Fibroblast of villous mesenchyme (primary cell): ENCODE measurements at regions not wholly inside any gene's neighbourhood (a gene's known extent, or its start where the extent isn't known, plus 50 kb on each side); places are given as distances from the start of the nearest gene placed in this dataset.

Source experiments
- DNase-seq: peaks from one replicate; pipeline ENCODE4 v3.0.0-alpha.2; 2010; ENCODE audit warnings: low read depth
- H3K4me3 ChIP-seq: 2 replicates; pipeline ENCODE4 v1.5.1; 2011; ENCODE audit warnings: low read depth, mild to moderate bottlenecking, low read length
- CTCF ChIP-seq: IDR thresholded peaks from 2 replicates; pipeline ENCODE4 v1.5.1; 2012; ENCODE audit warnings: low read depth, mild to moderate bottlenecking, low read length; ENCODE audit not compliant: insufficient read depth

DNA sequence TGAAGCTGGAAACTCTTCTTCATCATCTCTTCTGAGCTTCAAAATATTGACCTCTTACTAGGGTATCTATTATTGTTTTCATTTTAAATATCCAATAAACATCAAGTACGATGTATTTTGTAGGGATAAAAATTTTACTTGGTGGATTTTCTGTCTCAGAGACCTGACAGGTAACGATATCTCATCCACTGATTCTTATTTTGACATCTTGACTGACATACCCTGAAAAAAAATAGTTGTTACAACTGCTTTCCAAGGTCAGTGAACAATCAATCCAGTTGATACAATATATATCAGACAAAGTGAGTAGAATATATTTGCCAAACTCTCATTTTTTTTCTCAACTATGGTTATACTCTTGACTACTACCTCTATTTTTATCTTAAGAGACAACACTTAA, 963.7 kb upstream of the CDH2 start:
- no peak for TF ChIP-seq CTCF
- DNase-seq: no peak
- no peak overlapping the region for H3K4me3 ChIP-seq

DNA sequence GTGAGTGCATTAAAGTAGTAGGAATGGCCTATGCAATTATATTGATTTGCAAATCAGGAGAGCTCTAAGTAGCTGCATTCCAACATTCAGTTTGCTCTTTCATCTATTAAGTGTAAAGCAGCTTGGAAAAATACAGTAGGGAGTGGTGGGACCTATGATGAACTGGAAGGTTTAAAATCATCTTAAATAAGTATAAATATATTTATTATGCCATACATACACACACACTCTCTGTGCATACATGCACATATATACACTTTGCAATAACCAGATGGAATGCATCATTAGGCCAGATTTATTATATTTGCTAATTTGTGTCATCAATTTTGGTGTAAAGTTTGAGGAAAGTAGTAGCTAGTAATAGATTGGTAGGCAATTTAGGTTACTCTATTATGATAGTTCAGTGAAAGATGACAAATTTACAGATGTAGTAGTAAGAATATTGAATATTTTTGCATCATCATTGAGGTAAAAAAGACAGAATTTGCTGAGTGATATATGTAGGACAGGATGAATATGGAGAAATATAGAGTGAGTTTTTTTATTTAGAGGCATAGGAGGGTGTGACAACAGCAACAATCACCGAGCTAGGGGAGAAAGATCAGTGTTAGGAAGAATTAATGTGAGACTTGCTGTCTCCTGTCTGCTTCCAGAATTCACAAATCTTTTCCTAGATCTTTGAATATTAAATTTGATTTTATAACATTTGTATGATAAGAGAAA, 961.0 kb upstream of the CDH2 start:
- H3K4me3 ChIP-seq: no peak overlapping the region
- TF ChIP-seq CTCF: no peak
- no peak for DNase-seq

- peak; percentile 15 for DNase-seq
- no peak overlapping the region for H3K4me3 ChIP-seq
- no peak for TF ChIP-seq CTCF
Measured at GRCh38 chr18:29123706-29124530, 947.0 kb upstream of the CDH2 start.

DNA sequence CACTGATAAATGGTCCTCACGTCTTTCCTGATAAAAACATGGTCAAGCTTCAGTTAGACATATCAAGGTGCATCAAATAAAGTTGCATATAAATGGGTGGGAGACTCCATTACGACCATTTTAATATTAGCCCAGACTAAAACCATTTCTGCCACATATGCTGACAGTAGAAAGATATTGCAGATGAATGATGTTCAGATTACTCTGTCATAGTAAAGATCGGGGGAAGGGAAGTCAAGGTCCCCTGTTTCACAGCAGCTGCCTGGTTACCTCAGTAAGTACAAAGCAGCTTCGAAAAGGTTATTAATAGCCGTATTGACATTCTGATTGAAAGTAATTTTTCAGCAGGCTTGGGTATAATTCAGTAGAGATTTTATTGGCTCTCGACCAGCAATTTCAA, 927.7 kb upstream of the CDH2 start:
- TF ChIP-seq CTCF: no peak
- H3K4me3 ChIP-seq: no peak overlapping the region
- DNase-seq: no peak

GRCh38 chr18:29104227-29104626, 927.3 kb upstream of the CDH2 start:
- no peak for DNase-seq
- TF ChIP-seq CTCF: no peak
- no peak overlapping the region for H3K4me3 ChIP-seq

DNA sequence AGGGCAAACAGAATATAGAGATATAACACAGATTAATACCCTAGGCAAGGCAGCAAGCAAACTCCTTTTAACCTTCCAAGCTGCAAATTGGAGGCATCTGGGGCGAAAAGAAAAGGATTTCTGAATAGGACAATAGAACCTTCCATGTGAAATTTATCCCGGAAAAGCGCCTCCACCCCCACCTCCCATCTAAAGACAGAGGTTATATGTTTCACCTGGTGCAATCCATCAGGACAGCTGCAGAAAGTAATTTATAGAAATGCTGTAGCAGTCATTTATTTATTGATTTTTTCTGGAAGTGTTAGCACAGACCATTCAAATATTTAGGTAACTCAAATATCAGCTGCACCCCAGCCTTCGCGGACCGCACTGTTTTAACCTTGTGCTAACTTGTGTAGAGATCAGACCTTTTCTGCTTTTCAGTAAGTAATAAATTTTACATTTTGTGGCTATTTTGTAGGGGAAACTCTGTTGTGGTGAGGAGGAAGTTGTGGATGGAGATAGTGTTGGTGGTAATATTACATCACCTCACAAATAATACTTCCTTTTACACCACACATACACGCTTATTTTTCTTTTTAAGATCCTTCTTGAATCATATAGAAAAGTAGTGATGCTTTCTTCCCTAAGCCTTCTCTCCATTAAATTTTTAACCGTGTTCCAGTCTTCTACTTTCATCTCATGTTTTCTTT, 919.3 kb upstream of the CDH2 start:
- no peak for TF ChIP-seq CTCF
- no peak overlapping the region for H3K4me3 ChIP-seq
- no peak for DNase-seq
